GM12878 (cell line): ENCODE measurements at regions not wholly inside any gene's neighbourhood (a gene's known extent, or its start where the extent isn't known, plus 50 kb on each side); places are given as distances from the start of the nearest gene placed in this dataset.

Experiments
- ATAC-seq: fragments of 200-7000 bp; cut with Tn5 transposase; 3 replicates; pipeline ENCODE4 v1.9.1; 2020; ENCODE audit warnings: mild to moderate bottlenecking, moderate library complexity
- BruUV-seq: library from RNA; stranded (reverse); fragments of 400-500 nt; replicated peaks from 2 replicates; lab custom pipeline; 2021; lab: Mats Ljungman, UMichigan
- CTCF ChIA-PET: fragments of 300-600 bp; sonication (Branson Sonifier 250); formaldehyde crosslinking; extraction: SDS; loops from one replicate; lab custom pipeline; 2021; ENCODE audit warnings: inconsistent platforms; lab: Yijun Ruan, JAX
- POLR2A ChIA-PET: fragments of 350-600 bp; formaldehyde crosslinking; extraction: SDS; loops from one replicate; lab custom pipeline; 2021; ENCODE audit warnings: inconsistent platforms; lab: Charles Lee
- RAD21 ChIA-PET: fragments of 300-600 bp; sonication (Branson Sonifier 250); formaldehyde crosslinking; loops from one replicate; lab custom pipeline; 2023; ENCODE audit warnings: antibody characterized with exemption; ENCODE audit not compliant: unreplicated experiment; lab: Charles Lee
- SMC1A ChIA-PET: fragments of 300-600 bp; sonication (Branson Sonifier 250); formaldehyde crosslinking; loops from one replicate; lab custom pipeline; 2023; ENCODE audit not compliant: unreplicated experiment, uncharacterized antibody; lab: Charles Lee
- DNase-seq: peaks from one replicate; pipeline ENCODE4 v3.0.0-alpha.2; 2011; ENCODE audit warnings: low read depth, low spot score
- FAIRE-seq: peaks from 3 replicates; lab custom pipeline; 2011; peaks lifted over from hg19 to GRCh38; lab: Jason Lieb, UNC
- H2AFZ ChIP-seq: 2 replicates; pipeline ENCODE4 v1.6.0; 2011; ENCODE audit warnings: low read depth, low read length, control low read depth; ENCODE audit not compliant: control insufficient read depth
- H3K27ac ChIP-seq: 2 replicates; pipeline ENCODE4 v1.5.1; 2011; ENCODE audit warnings: control low read depth; ENCODE audit not compliant: control insufficient read depth, insufficient read depth
- H3K27me3 ChIP-seq, 2 experiments: replicated peaks in 1 of 2; 2 replicates each; pipeline versions ENCODE4 v1.6.0 to v1.6.1; 2011; ENCODE audit warnings: low read length in 1 of 2; ENCODE audit not compliant: control insufficient read depth in 2 of 2, insufficient read depth in 2 of 2
- H3K36me3 ChIP-seq, 2 experiments: 2 replicates each; pipeline ENCODE4 v1.5.1; 2011; ENCODE audit warnings: low read length in 1 of 2; ENCODE audit not compliant: control insufficient read depth in 2 of 2, insufficient read depth in 2 of 2
- H3K4me1 ChIP-seq: 2 replicates; pipeline ENCODE4 v1.6.1; 2011; ENCODE audit warnings: mild to moderate bottlenecking, low read length, moderate library complexity, mixed read lengths; ENCODE audit not compliant: control insufficient read depth, insufficient read depth
- H3K4me2 ChIP-seq: 2 replicates; pipeline ENCODE4 v1.6.0; 2011; ENCODE audit warnings: control low read depth; ENCODE audit not compliant: control insufficient read depth, insufficient read depth
- H3K4me3 ChIP-seq: fragments of 200-600 bp; sonication (generic); 2 replicates; pipeline ENCODE4 v1.5.1; 2016
- H3K79me2 ChIP-seq: 2 replicates; pipeline ENCODE4 v1.6.0; 2011; ENCODE audit warnings: low read length; ENCODE audit not compliant: control insufficient read depth, insufficient read depth
- H3K9ac ChIP-seq: 2 replicates; pipeline ENCODE4 v1.8.0; 2011; ENCODE audit warnings: low read length, control low read depth, mixed read lengths; ENCODE audit not compliant: control insufficient read depth, insufficient read depth
- H3K9me3 ChIP-seq: replicated peaks from 3 replicates; pipeline ENCODE4 v1.5.1; 2011; ENCODE audit warnings: mild to moderate bottlenecking, low read length; ENCODE audit not compliant: control insufficient read depth, insufficient read depth
- H4K20me1 ChIP-seq: 2 replicates; pipeline ENCODE4 v1.6.0; 2011; ENCODE audit not compliant: control insufficient read depth, insufficient read depth
- ASH2L ChIP-seq: fragments of 300-600, 200-600 bp; sonication (generic); IDR thresholded peaks from 2 replicates; pipeline ENCODE4 v1.6.1; 2017; ENCODE audit warnings: low read depth, mild to moderate bottlenecking, borderline replicate concordance
- ATF3 ChIP-seq: IDR thresholded peaks from 2 replicates; pipeline ENCODE4 v1.6.1; 2011; ENCODE audit warnings: low read depth, mild to moderate bottlenecking, low read length, moderate library complexity, borderline replicate concordance; ENCODE audit errors: extremely low read depth
- DPF2 ChIP-seq: fragments of 450-650 bp; IDR thresholded peaks from 2 replicates; pipeline ENCODE4 v1.6.1; 2017; ENCODE audit warnings: mild to moderate bottlenecking
- ELK1 ChIP-seq: IDR thresholded peaks from 2 replicates; pipeline ENCODE4 v1.6.1; 2012; ENCODE audit warnings: low read depth, low read length, improper control_type of control experiment
- GABPA ChIP-seq: IDR thresholded peaks from 2 replicates; pipeline ENCODE4 v1.6.1; 2014; ENCODE audit warnings: antibody characterized with exemption, low read depth, mild to moderate bottlenecking, inconsistent platforms
- IKZF2 ChIP-seq, 2 experiments: fragments of 450-650 bp; IDR thresholded peaks; 2 replicates each; pipeline ENCODE4 v1.6.1; 2017; ENCODE audit warnings: mild to moderate bottlenecking in 2 of 2, moderate library complexity in 2 of 2
- MLLT1 ChIP-seq: fragments of 450-650 bp; IDR thresholded peaks from 2 replicates; pipeline ENCODE4 v1.6.1; 2016; ENCODE audit warnings: mild to moderate bottlenecking
- MYB ChIP-seq: fragments of 150-350 bp; IDR thresholded peaks from 2 replicates; pipeline ENCODE4 v1.6.1; 2014; ENCODE audit warnings: mild to moderate bottlenecking, low read depth, low read length, borderline replicate concordance
- NFYA ChIP-seq: IDR thresholded peaks from 2 replicates; pipeline ENCODE4 v1.6.1; 2011; ENCODE audit warnings: low read depth, mild to moderate bottlenecking, low read length, improper control_type of control experiment, borderline replicate concordance
- NKRF ChIP-seq: fragments of 450-650 bp; conservative IDR thresholded peaks from 2 replicates; pipeline ENCODE4 v1.6.1; 2017; ENCODE audit warnings: mild to moderate bottlenecking, moderate library complexity
- NR2C1 ChIP-seq: fragments of 450-650 bp; IDR thresholded peaks from 2 replicates; pipeline ENCODE4 v1.6.1; 2017; ENCODE audit warnings: antibody characterized with exemption, mild to moderate bottlenecking, moderate library complexity
- NR2F1 ChIP-seq: fragments of 450-650 bp; conservative IDR thresholded peaks from 2 replicates; pipeline ENCODE4 v1.6.1; 2017; ENCODE audit warnings: mild to moderate bottlenecking
- PAX8 ChIP-seq: fragments of 450-650 bp; IDR thresholded peaks from 2 replicates; pipeline ENCODE4 v1.6.1; 2017; ENCODE audit warnings: mild to moderate bottlenecking, moderate library complexity
- PKNOX1 ChIP-seq: fragments of 450-650 bp; IDR thresholded peaks from 2 replicates; pipeline ENCODE4 v1.6.1; 2016; ENCODE audit warnings: mild to moderate bottlenecking
- TCF3 ChIP-seq: IDR thresholded peaks from 2 replicates; pipeline ENCODE4 v1.6.1; 2012; ENCODE audit warnings: low read depth, mild to moderate bottlenecking, low read length, borderline replicate concordance; ENCODE audit not compliant: insufficient read depth
- ZBED1 ChIP-seq: IDR thresholded peaks from 2 replicates; pipeline ENCODE4 v1.6.1; 2016; ENCODE audit warnings: borderline replicate concordance
- ZNF217 ChIP-seq: fragments of 450-650 bp; IDR thresholded peaks from 2 replicates; pipeline ENCODE4 v1.6.1; 2017; ENCODE audit warnings: antibody characterized with exemption, mild to moderate bottlenecking
- ZNF274 ChIP-seq: IDR thresholded peaks from one replicate; pipeline ENCODE4 v1.8.0; 2011; ENCODE audit not compliant: insufficient read length, insufficient read depth
- WGBS: methylation state at CpG from one replicate; pipeline ENCODE4 v1.1.6; 2016; ENCODE audit warnings: low lambda C conversion rate; ENCODE audit not compliant: insufficient replicate concordance, insufficient coverage; ENCODE audit errors: missing lambda C conversion rate; 5-methylcytosine and 5-hydroxymethylcytosine counted together
- in situ Hi-C: fragments of 300-500 bp; cut with MboI; formaldehyde crosslinking; loops from 9 replicates; pipeline ENCODE4 v1.14.3; 2018; ENCODE audit warnings: mixed read lengths
- intact Hi-C: fragments of 100-400 bp; cut with micrococcal nuclease; formaldehyde crosslinking; loops from one replicate; pipeline ENCODE4 v1.14.2; 2022; ENCODE audit not compliant: unreplicated experiment

GRCh38 chr22:48250937-48251530 lies 1488.6 kb downstream of the TBC1D22A start (continued):
- no peak for TF ChIP-seq ZBED1
- TF ChIP-seq PAX8 = no peak
- no peak for TF ChIP-seq NKRF
- TF ChIP-seq MLLT1 = no peak
- no peak for TF ChIP-seq GABPA
- no peak for TF ChIP-seq TCF3
- no peak for TF ChIP-seq NR2F1
- no peak for TF ChIP-seq MYB

GRCh38 chr22:48250286-48250895 lies 1487.9 kb downstream of the TBC1D22A start:
- BruUV-seq = no TSS peak
- FAIRE-seq = no peak
- TF ChIP-seq NR2C1 (no peak), ASH2L (no peak), ATF3 (no peak), ZNF217 (no peak), ZNF274 (no peak), TCF3 (no peak), NFYA (no peak), DPF2 (no peak), IKZF2 (IDR thresholded peaks at IDR 0.05) (no peak), PKNOX1 (no peak), MYB (no peak), ELK1 (no peak)

More at GRCh38 chr22:48250286-48250895, 1487.9 kb downstream of the TBC1D22A start:
- H3K9ac ChIP-seq = no peak overlapping the region
- WGBS = 45% methylated on average over 16 of the region's 16 CpGs
- no peaks in the 10 kb centered on the region for H3K9me3 ChIP-seq
- H3K79me2 ChIP-seq = no peaks in the 10 kb centered on the region
- H3K4me1 ChIP-seq = no peaks in the 10 kb centered on the region
- ATAC-seq (no peak), DNase-seq (no peak)
- RAD21 ChIA-PET = no interaction called here
- POLR2A ChIA-PET = no interaction called here
- H3K27ac ChIP-seq = no peak overlapping the region
- no peak overlapping the region for H3K4me2 ChIP-seq
- in situ Hi-C loops = no loop called here
- SMC1A ChIA-PET = no interaction called here
- no peak overlapping the region for H3K4me3 ChIP-seq
- no peaks in the 10 kb centered on the region for H3K36me3 ChIP-seq
- no peaks in the 10 kb centered on the region for H4K20me1 ChIP-seq
- intact Hi-C loops = no loop called here
- CTCF ChIA-PET = no interaction called here
- no peak overlapping the region for H2AFZ ChIP-seq
- no peaks in the 10 kb centered on the region; a peak in 2 of 4 replicates for H3K27me3 ChIP-seq
